NCI-H82 (cell line): ENCODE measurements at regions not wholly inside any gene's neighbourhood (a gene's known extent, or its start where the extent isn't known, plus 50 kb on each side); places are given as distances from the start of the nearest gene placed in this dataset.

Source experiments
- DNase-seq: peaks from one replicate; lab custom pipeline; 2025; lab: John Stamatoyannopoulos, UW

DNA sequence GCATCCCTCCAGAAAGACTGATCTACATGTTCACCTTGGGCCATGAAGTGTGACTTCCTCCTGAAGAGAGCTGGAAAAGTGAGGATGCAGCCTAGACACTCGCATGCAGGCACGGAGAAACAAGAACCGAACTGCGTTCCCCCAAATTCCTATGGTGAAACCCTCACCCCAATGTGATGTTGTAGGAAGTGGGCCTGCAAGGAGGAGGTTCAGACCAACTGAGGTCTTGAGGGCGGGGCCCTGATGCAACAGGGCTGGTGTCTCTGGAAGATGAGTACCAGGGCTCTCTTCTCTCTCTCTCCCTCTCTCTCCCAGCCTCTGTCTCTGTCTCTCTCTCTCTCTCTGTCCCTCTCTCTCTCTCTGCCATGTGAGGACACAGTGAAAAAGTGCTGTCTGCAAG is 501.1 kb downstream of the BRD1 start:
- DNase-seq, result no peak

DNA sequence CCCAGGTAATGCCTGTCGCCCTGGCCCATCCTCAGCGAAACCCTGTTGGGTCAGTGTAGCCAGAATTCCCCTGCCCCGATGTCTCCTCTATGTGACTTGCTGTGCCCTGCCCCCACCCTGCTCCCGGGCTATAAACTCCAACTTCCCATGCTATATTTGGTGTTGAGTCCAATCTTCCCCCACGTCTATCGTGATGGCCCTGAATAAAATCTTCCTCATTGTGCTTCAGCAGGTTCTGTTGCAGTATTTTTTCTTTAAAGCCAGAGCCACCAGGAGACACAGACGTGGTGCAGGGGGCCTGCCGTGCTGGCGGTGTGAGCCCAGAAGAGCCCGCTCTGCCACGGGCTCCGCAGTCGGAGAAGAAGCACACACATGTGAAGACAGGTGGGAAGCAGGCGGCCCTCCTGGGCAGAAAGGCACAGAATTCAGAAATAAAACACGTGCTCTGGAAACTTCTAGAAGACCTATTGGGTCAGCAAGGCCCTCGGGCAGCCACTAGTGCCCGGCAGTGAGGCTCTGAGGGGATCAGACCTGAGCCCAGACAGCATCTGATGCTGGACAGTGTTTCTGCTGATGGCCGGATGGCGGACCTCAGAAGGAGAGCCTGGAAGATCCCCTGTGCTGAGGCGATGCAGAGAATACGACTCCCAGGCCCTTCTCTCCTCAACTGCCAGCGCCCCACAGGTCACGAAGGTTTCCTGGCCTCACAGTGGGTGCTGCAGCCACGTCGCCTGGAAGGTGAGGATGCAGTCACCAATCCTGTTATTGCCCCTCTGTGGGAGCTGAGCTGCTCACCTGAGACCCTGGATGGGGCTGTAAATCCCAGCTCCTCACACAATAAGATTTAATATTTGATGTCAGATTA is 501.9 kb downstream of the BRD1 start:
- DNase-seq, result no peak

DNA sequence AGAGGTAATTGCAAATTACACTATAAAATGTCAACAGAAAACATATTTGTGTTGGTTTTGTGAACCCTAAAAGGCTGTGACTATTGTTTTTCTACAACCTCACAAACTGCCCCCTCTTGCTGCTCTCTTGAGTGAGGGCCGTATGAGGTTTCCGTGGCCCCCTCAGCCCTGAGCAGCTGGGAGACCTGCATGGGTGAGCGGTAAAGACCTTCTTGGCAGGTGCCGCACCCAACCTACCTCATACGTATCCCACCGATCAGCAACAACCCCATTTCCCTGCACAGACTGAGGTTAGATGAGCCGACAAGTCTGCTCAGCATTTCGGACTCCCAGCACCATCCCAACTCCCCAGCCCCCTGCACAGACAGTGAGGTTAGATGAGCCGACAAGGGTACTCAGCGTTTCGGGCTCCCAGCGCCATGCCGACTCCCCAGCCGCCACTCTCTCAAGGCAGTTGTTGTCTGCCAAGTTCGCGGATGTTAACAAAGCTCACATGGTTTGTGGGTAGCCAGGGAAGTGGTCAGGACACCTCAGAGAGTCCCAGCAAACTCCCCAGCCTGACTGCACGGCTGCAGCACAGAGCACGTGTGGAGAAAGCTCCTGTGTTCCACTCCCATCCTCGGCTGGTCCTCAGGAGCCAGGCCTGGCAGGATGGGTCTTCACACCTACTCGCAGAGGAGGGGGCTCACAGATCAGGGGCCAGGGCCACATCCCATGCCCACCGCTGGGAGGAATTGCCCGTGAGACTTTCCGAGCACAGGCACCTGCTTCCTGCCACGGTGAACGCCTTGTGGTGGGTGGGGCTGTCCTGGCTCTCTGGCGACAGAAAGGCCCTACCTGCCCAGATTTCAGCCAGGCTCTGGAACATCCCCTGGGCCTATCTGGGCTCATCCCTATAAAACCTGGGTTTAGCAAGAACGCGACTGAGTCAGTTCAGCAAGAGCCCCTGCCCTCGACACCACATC is 502.9 kb downstream of the BRD1 start:
- no peak for DNase-seq

DNA sequence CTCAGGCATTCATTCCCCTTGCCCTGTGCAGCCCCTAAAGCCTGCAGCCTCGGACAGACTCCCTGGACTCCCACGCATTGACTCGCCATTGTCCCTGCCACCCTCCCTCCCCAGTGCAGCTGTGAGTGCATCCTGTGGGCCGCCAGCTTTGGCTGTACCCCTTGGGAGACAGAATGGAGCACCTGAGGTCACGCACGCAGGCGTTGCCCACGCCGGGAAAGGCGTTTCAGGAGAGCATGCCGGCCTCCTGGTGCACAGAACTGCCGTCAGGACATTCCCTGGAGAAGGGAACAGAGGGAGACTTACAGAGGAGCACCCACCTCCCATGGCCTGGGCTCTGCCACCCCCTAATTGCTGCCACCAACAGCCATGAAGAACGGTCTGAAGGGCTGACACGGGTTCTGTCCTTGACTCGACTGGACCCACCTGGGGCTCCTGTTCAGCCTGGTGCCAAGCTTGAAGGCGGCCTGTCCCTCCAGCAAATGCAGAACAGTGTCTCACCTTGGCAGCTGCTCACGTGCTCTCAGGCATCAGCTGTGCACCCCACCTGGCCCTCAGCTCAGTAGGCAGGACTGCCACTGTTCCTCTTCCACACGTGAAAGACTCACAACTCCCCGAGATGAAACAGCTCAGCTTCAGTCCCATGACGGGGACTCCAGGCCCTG is 503.8 kb downstream of the BRD1 start:
- no peak for DNase-seq

DNA sequence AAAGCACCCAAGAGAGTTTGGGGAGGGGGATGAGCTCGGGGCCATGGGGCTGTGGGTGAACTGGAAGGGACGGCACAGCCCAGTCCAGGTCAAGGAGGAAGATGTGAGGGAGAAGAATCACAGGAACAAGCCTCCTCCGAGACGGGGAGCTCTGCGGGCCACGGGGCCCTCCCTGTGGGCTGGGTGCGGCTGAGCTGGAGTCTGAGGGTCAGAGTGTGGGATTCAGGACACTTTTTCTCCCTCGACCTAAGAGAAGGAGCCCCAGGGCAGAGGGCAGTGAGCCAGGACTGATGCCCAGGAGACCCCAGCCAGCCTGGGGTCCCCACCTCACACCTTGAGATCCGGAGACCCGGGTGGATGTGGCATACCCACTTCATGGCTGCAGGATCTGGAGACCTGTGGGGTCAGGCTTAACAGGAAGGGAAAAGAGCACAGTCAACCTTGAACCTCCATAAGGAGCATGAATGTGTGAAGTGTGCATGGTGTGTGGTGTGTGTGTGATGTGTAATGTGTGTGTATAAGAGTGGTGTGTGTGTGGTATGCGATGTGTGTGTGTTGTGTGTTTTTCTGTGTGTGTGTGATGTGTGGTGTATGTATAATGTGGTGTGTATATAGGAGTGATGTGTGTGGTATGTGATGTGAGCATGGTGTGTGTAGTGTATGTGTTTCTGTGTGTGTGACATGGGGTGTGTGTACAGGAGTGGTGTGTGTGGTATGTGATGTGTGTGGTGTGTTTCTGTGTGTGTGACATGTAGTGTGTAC is 504.6 kb downstream of the BRD1 start:
- DNase-seq, result no peak

DNA sequence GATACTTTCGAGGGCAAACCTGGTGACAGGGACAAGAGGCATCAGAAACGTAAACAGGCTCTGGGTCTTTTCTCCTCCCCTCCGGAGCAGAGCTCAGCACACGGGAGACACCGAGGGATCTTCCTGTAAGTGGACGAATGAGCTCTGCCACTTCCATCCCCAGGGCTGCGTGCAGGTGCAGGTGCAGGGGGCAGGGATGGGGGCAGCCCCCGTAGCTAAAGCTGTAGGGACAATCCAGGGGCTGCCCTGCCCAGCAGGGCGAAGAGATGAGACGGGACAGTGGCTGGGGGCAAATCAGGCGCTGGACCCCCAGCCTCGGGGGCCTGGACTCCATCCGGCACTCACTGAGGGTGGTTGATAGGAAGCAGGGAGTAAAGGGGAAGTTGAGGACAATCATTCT is 505.4 kb downstream of the BRD1 start:
- DNase-seq, result no peak

DNA sequence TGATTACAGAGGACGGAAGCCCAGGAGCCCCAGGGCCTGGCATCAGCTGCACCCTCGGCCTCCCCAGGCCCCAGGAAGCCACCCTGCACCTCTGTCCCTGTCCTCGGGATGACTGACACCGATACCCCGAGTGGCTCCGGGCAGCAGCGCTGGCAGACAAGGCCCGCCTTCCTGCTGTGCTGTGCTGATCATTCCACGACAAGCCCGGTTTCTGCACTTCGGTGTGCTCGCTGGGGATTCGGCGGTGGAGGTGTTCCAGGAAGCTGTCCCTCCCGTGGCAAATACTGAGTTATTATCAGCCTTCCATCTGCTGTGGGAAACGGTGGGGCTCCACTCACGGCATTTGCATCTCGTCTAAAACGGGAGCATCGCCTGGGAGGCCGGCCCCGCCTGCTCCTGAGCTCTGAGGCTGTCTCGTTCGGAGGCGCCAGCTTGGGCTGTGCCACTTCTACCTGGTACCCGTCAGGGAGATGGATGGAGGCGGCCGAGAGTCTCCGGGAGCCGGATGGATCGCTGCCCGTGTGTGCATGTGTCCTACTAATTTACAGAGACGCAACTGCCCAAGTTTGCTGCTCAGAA is 506.1 kb downstream of the BRD1 start:
- DNase-seq, result no peak

DNA sequence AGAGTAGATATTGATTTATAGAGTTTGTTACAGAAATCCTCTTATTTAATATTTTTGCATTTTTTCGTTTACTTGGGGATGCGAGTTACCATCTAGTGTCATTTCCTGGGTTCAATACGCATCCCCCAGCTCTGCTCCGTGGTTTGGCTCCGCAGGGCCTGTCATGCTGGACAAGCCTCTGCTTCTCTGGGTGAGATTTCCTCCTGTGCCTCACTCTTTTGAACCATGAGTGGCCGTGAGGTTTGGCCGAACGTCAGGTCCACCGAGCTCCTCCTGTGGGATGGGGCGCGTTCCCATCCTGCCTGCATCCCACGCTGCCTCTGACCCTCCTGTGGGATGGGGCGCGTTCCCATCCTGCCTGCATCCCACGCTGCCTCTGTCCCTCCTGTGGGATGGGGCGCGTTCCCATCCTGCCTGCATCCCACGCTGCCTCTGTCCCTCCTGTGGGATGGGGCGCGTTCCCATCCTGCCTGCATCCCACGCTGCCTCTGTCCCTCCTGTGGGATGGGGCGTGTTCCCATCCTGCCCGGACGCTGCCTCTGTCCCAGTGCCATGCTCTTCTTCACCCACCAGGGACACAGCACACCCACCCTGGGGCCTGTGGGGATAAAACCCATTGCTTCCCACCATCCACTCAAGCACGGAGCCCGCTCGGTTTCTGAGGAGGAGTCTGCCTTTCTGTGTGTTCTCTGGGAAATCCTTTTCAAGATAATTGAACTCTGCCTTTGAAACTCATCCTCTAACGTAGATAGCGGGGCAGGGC is 506.8 kb downstream of the BRD1 start:
- DNase-seq, result no peak

DNA sequence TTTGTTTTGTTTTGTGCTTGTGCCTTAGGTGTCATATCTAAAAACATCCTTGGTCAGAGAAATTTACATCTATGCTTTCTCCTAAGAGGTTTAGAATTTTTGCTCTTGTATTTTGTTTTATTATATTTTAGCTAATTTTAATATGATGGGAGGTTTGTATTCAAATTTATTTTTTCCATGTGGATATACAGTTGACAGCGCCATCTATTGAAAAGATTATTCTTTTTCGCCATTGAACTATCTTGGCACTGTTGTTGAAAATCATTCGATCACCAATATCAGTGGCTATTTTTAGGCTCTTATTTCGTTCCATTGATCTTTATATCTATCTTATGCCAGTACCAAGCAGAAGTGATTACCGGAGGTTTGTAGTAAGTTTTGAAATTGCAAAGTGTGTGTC is 510.3 kb downstream of the BRD1 start:
- no peak for DNase-seq

DNA sequence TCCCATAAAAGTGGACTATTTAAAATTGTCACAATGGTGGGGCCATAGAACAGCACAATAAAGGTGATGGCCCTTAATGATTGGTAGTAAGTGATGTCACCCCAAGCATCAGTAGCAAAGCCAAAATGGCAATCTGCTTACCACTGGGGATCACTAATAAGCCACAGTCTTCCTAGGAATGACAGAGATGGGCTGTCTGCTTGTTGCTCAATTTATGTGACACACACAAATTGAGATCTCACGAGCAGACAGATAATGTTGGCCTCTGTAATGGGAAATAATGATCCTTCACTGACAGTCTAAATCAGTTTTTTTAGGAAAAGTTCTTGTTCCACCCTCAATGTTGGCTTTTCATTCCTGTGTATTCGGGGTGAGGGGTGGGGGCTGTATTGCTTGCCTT is 515.1 kb downstream of the BRD1 start:
- no peak for DNase-seq

DNA sequence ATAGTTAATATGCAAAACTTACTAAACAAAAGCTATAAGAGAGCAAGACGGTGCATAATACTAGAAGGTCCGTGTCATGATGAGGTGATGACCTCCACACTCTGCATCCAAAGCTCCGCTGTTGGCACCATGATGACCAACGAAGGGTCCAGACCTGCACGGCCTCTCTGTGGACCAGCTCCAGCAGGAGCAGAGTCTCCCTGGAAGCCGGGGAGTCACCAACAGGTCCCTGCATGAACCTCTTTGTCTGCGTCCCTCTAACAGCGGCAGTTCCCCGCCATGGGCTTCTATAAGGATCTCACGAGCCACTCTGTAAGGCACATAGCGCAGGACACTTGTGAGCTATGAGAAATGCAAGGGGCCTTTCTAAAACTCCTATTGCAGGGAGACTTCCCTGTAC is 517.3 kb downstream of the BRD1 start:
- DNase-seq, result no peak

DNA sequence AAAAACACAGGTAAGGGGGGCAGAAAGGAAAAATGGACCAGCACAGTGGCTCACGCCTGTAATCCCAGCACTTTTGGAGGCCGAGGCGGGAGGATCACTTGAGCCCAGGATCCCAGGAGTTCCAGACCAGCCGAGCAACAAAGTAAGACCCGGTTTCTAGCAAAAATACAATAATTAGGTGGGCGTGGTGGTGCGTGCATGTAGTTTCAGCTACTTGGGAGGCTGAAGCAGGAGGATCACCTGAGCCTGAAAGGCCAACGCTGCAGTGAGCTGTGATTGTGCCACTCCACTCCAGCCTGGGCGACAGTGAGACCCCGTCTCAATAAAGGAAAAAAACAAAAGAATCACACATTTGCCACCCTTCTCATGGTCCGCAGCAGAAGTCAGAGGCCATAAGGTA is 519.4 kb downstream of the BRD1 start:
- DNase-seq, result no peak

DNA sequence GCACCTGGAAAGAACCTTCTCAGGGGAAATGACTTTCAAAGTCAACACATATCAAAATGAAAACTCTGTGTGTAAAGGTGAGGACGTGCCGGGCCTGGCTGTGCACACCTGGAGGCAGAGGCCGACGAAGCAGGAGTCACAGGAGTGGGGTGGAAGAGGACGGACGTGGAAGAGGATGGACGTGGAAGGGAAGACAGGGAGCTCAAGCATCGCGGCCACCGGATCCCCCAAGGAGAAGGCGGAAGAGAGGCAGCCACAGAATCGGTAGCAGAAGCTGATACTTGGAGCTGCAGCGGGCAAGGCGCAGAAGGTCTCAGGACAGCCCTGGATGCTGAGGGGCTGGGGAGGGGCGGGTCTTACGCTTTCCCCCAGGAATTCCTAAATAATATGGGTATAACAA is 519.8 kb downstream of the BRD1 start:
- DNase-seq, result no peak

DNA sequence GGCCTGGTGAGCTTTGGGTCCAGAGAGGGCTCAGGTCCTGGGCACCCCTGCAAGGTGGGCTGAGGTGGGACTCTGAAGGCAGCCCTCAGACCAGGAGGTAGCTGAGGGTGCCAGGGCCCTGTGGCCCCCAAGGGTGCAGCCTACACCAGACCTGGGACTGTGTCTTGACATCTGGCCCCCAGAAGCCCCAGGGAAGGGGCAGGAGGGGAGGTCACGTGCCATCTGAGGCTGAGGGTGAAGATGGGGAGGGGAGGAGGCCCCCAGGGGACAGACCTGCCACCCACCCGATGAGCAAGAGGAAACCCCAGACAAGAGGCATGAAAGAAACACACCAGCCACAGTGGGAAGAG is 520.2 kb downstream of the BRD1 start:
- no peak for DNase-seq

DNA sequence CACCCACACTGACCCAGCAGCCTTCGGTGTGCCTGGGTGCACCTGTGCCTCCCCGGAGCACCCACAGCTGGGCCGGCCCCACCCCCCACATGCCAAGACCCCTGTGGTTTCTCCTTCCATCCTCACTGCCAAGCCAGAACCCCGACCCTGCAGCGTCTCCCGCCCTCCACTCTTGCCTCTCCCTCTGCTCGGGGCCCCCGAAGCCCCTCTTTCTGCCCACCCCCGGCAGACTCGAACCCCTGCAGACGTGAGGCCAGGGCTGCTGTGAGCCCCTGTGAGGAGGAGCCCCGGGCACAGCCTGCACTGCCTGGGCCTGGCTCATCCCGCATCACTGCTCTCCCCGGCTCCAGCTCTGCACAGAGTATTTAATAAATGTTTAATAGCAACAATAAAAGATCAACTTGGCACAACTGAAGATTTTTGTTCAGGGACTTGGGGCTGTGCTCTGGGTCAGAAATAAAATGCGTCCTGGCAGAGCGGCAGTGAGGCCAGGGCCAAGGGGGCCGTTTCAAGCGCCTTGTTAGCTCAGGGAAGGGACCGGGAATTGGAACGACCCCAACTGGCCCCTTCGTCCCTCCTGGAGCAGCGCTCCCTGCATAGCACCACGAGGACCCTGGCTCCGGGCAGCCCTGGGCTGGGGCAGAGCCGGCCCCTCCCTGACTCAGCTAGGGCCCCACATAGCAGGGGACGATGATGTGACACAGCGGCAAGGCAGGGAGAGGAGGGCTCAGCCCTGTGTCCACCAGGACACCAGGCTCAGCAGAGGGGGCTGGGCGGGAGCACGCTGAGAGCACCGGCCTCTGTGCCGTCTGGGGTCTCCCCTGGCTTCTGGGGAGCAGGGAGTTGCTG is 520.8 kb downstream of the BRD1 start:
- no peak for DNase-seq

DNA sequence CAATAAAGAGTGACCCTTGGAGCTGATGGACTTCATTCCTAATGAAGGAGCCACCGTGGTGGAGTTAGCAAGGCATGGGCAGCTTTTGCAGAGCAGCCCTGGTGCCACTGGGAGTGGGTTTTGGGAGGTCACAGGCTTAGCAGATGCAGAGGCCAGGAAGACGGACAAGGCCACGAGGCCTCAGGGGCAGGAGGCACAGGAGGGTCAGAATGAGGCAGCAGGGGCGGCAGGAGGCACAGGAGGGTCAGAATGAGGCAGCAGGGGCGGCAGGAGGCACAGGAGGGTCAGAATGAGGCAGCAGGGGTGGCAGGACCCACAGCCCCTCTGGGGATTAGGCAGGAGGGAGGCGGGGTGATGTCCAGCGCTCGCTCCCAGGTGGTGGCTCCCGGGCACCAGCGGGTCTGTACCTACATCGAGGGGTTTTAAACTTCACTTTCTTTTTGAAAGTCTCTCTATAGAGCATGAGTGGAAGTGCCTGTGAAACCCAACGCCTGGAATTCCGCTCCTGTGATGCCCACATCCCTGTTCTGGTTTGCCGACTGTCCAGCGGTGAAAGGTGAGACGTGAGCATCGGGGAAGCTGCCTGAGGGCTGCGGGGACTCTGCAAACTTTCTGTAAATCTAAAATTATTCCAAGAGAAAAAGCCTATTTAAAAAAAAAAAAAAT is 521.6 kb downstream of the BRD1 start:
- no peak for DNase-seq

DNA sequence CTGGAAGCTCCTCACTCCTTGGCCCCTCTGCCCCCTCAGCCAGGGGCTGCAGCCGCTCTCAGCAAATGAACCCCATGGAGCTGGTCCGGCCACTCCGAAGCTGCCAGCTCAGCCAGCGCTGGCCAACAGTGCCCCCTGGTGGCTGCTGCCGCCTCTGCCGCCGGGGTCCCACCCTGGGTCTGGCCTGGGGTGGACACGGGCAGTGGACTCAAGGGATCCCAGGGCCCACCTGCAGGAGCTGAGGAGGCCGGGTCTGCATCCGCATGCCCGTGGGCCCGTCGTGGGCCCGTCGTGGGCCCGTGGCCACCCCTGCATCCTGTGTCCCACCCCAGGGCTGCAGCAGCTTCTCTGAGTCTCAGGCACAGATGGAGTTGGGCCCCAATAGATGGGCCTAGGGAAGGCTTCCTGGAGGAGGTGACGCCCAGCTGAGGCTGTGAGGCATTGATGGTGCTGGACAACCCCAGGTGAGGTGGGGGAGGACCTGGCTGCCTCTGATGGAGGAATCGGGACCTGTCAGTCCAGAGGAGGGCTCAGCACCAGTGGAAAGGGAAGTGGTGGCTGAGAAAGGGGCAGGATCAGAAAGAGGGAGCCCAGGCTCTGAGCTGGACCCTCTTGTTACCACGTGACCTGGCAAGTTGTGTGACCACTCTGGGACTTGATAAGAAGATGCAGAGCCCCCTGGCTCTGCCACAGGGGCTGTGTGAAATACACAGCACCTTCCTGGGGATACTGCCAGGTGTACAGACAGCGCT is 522.3 kb downstream of the BRD1 start:
- peak; percentile 53 for DNase-seq

DNA sequence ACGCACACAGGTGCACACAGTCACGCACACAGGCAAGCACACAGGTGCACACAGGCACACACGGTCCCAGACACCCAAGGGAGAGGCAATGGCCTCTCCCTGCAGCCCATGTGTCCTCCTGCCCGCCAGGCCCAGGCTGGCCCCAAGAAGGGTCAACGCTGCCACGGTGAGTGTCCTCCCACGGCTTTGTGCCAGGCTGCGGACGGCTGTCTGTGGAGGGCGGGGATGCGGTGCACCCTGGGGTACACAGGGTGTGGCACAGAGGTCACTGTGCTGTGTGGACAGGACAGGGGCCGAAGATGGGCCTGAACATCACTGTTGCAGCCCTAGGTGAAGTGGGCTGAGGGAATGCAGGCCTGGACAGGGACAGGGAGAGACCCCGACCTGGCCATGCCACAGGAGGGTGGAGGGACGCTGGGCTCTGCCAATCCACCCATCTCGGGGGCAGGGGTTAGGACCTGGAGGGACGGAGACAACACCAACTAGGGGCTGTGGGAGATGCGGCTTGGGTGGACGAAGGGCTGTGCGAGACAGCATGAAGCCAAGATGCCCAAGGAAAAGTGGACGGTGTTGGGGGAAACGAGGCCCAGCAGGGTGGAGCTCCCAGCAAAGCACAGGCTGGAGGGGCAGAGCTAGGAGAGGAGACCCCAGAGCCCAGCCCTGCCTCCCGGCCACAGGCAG is 523.8 kb downstream of the BRD1 start:
- no peak for DNase-seq
